GM12878 (cell line): ENCODE measurements at regions not wholly inside any gene's neighbourhood (a gene's known extent, or its start where the extent isn't known, plus 50 kb on each side); places are given as distances from the start of the nearest gene placed in this dataset.

Experiments
- BCL11A ChIP-seq: IDR thresholded peaks from 2 replicates; pipeline ENCODE4 v1.6.1; 2011; ENCODE audit warnings: low read depth, low read length
- BCLAF1 ChIP-seq: fragments of 450-650 bp; IDR thresholded peaks from 2 replicates; pipeline ENCODE4 v1.6.1; 2017; ENCODE audit warnings: antibody characterized with exemption, mild to moderate bottlenecking, moderate library complexity
- CBFB ChIP-seq: IDR thresholded peaks from 2 replicates; pipeline ENCODE4 v1.6.1; 2016; ENCODE audit warnings: antibody characterized with exemption, low read depth
- CEBPZ ChIP-seq: fragments of 150-350 bp; IDR thresholded peaks from 2 replicates; pipeline ENCODE4 v1.6.1; 2016; ENCODE audit warnings: low read depth, low read length
- CHD2 ChIP-seq: IDR thresholded peaks from 2 replicates; pipeline ENCODE4 v1.6.1; 2011; ENCODE audit warnings: low read depth, low read length, improper control_type of control experiment, borderline replicate concordance
- CTCF ChIP-seq, 3 experiments: IDR thresholded peaks in 2 of 3; conservative IDR thresholded peaks in 1 of 3; 2 replicates each; pipeline ENCODE4 v1.5.1; 2011; ENCODE audit warnings: low read depth in 3 of 3, low read length in 3 of 3, mild to moderate bottlenecking in 3 of 3, control low read depth in 2 of 3, moderate library complexity in 2 of 3, inconsistent platforms in 1 of 3, mixed read lengths in 1 of 3; ENCODE audit not compliant: control insufficient read depth in 2 of 3, insufficient read depth in 1 of 3; ENCODE audit errors: extremely low read depth in 1 of 3
- EED ChIP-seq: sonication (generic); IDR thresholded peaks from 2 replicates; pipeline ENCODE4 v1.6.1; 2016; ENCODE audit warnings: antibody characterized with exemption, low read depth
- ETV6 ChIP-seq, 2 experiments: fragments of 450-650 bp in 1 of 2; IDR thresholded peaks in 1 of 2; conservative IDR thresholded peaks in 1 of 2; 2 replicates each; pipeline ENCODE4 v1.6.1; 2014; ENCODE audit warnings: antibody characterized with exemption in 1 of 2, borderline replicate concordance in 1 of 2, low read depth in 1 of 2, mild to moderate bottlenecking in 1 of 2, moderate library complexity in 1 of 2
- EZH2 ChIP-seq: IDR thresholded peaks from 2 replicates; pipeline ENCODE4 v1.6.1; 2012; ENCODE audit warnings: low read depth, mild to moderate bottlenecking, control low read depth, inconsistent platforms, low read length, borderline replicate concordance; ENCODE audit not compliant: control insufficient read depth
- FOXM1 ChIP-seq: IDR thresholded peaks from 2 replicates; pipeline ENCODE4 v1.6.1; 2012; ENCODE audit warnings: low read depth, mild to moderate bottlenecking, inconsistent platforms, low read length, moderate library complexity
- KAT2A ChIP-seq: conservative IDR thresholded peaks from 2 replicates; pipeline ENCODE4 v1.6.1; 2011; ENCODE audit warnings: low read depth, low read length; ENCODE audit not compliant: control insufficient read depth
- KLF5 ChIP-seq: fragments of 450-650 bp; IDR thresholded peaks from 2 replicates; pipeline ENCODE4 v1.6.1; 2014; ENCODE audit warnings: mild to moderate bottlenecking; ENCODE audit not compliant: partially characterized antibody
- MLLT1 ChIP-seq: fragments of 450-650 bp; IDR thresholded peaks from 2 replicates; pipeline ENCODE4 v1.6.1; 2016; ENCODE audit warnings: mild to moderate bottlenecking
- MYB ChIP-seq: fragments of 150-350 bp; IDR thresholded peaks from 2 replicates; pipeline ENCODE4 v1.6.1; 2014; ENCODE audit warnings: mild to moderate bottlenecking, low read depth, low read length, borderline replicate concordance
- RAD51 ChIP-seq: fragments of 450-650 bp; IDR thresholded peaks from 2 replicates; pipeline ENCODE4 v1.6.1; 2016; ENCODE audit warnings: moderate library complexity, mild to moderate bottlenecking, inconsistent platforms
- SUZ12 ChIP-seq: fragments of 200-600 bp; sonication (generic); IDR thresholded peaks from one replicate; pipeline ENCODE4 v1.6.1; 2018; ENCODE audit warnings: antibody characterized with exemption, mild to moderate bottlenecking; ENCODE audit not compliant: unreplicated experiment
- USF2 ChIP-seq: IDR thresholded peaks from 2 replicates; pipeline ENCODE4 v1.6.1; 2011; ENCODE audit warnings: low read depth, low read length, improper control_type of control experiment, borderline replicate concordance
- YY1 ChIP-seq: IDR thresholded peaks from 2 replicates; pipeline ENCODE4 v1.6.1; 2011; ENCODE audit warnings: low read depth, mild to moderate bottlenecking, low read length
- ZNF24 ChIP-seq: fragments of 450-650 bp; IDR thresholded peaks from 2 replicates; pipeline ENCODE4 v1.6.1; 2017; ENCODE audit warnings: antibody characterized with exemption, mild to moderate bottlenecking
- ZNF384 ChIP-seq: IDR thresholded peaks from 2 replicates; pipeline ENCODE4 v1.6.1; 2012; ENCODE audit warnings: low read depth, mild to moderate bottlenecking, low read length, improper control_type of control experiment, borderline replicate concordance

- TF ChIP-seq BCLAF1 (no peak), CBFB (no peak), KLF5 (no peak), YY1 (peak; percentile 89), CTCF (IDR thresholded peaks at IDR 0.05 in 2 of 3, conservative IDR thresholded peaks at IDR 0.05 in 1 of 3; ENCODE audit: control insufficient read depth in 2 of 3, extremely low read depth in 1 of 3, insufficient read depth in 1 of 3, low read depth in 3 of 3, low read length in 3 of 3) (peak; percentile 66 to 88 (median 77)), ZNF24 (no peak), SUZ12 (no peak), MLLT1 (no peak), ETV6 (conservative IDR thresholded peaks at IDR 0.05 in 1 of 2, IDR thresholded peaks at IDR 0.05 in 1 of 2; ENCODE audit: borderline replicate concordance in 1 of 2, low read depth in 1 of 2) (no peak), MYB (no peak), FOXM1 (no peak), KAT2A (no peak), CEBPZ (no peak), CHD2 (no peak), EZH2 (no peak), RAD51 (no peak), EED (peak; percentile 28; the same call in 1 of the 2 replicates), USF2 (no peak), BCL11A (no peak), ZNF384 (no peak)
These were observed 59.2 kb upstream of the FNDC1 start (continued) for GRCh38 chr6:159110013-159110412.
